ENCODE measurements at regions not wholly inside any gene's neighbourhood (a gene's known extent, or its start where the extent isn't known, plus 50 kb on each side); places are given as distances from the start of the nearest gene placed in this dataset.

DNA sequence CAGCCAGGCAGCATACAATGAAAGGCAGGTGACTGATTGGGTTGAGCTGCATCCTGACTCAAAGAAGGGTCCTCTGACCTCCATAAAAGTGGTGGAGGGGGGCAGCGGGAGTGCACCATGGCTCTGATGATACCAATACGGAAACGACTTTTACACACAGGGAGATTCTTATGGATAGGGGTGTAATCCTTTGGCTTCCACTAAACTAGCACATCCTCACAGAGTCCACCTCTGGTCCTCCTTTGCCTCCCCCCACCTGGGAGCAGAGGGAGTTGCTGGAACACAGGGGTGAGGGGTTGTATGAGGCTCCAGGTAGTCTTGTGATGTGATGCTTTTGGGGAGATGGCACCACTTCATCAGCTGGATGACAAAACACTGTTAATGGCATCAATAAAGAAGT lies 361.0 kb downstream of the BARHL2 start:
- TF ChIP-seq, protein P1, sequence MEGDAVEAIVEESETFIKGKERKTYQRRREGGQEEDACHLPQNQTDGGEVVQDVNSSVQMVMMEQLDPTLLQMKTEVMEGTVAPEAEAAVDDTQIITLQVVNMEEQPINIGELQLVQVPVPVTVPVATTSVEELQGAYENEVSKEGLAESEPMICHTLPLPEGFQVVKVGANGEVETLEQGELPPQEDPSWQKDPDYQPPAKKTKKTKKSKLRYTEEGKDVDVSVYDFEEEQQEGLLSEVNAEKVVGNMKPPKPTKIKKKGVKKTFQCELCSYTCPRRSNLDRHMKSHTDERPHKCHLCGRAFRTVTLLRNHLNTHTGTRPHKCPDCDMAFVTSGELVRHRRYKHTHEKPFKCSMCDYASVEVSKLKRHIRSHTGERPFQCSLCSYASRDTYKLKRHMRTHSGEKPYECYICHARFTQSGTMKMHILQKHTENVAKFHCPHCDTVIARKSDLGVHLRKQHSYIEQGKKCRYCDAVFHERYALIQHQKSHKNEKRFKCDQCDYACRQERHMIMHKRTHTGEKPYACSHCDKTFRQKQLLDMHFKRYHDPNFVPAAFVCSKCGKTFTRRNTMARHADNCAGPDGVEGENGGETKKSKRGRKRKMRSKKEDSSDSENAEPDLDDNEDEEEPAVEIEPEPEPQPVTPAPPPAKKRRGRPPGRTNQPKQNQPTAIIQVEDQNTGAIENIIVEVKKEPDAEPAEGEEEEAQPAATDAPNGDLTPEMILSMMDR (IDR thresholded peaks at IDR 0.05; ENCODE audit: low read depth, low read length) = no peak
- TF ChIP-seq POLR2A (IDR thresholded peaks at IDR 0.05; ENCODE audit: extremely low read depth, insufficient read length) = no peak
